GM18517 (cell line): ENCODE measurements at regions not wholly inside any gene's neighbourhood (a gene's known extent, or its start where the extent isn't known, plus 50 kb on each side); places are given as distances from the start of the nearest gene placed in this dataset.
A peak's percentile ranks its signal among the peaks of the same experiment; 100 is the strongest.

ENCODE experiments used
- ATAC-seq: cut with Tn5 transposase; IDR thresholded peaks from one replicate; pipeline ENCODE4 v1.9.1; 2021; ENCODE audit warnings: mild to moderate bottlenecking, moderate library complexity; ENCODE audit not compliant: unreplicated experiment

GRCh38 chr3:103926936-103927335, 1439.8 kb upstream of the ALCAM start:
- no peak for ATAC-seq

GRCh38 chr3:103927896-103928295, 1438.8 kb upstream of the ALCAM start:
- ATAC-seq: no peak

GRCh38 chr3:103937094-103937493, 1429.6 kb upstream of the ALCAM start:
- ATAC-seq: no peak

- no peak for ATAC-seq
Observed at GRCh38 chr3:103947062-103947461, 1419.6 kb upstream of the ALCAM start.

- ATAC-seq: no peak
Observed at GRCh38 chr3:103949693-103950092, 1417.0 kb upstream of the ALCAM start.

- ATAC-seq: no peak
Observed at GRCh38 chr3:103950676-103951075, 1416.0 kb upstream of the ALCAM start.

GRCh38 chr3:103953796-103954195, 1412.9 kb upstream of the ALCAM start:
- no peak for ATAC-seq

GRCh38 chr3:103960819-103961218, 1405.9 kb upstream of the ALCAM start:
- ATAC-seq: no peak

GRCh38 chr3:103963599-103963998, 1403.1 kb upstream of the ALCAM start:
- no peak for ATAC-seq

GRCh38 chr3:103965764-103966163, 1400.9 kb upstream of the ALCAM start:
- no peak for ATAC-seq

GRCh38 chr3:103966749-103967148, 1400.0 kb upstream of the ALCAM start:
- ATAC-seq: no peak

- ATAC-seq: peak; percentile 76
Observed at GRCh38 chr3:103968131-103968530, 1398.6 kb upstream of the ALCAM start.

- ATAC-seq: peak; percentile 92
Observed at GRCh38 chr3:103968751-103969150, 1398.0 kb upstream of the ALCAM start.

- ATAC-seq: peak; percentile 96
Observed at GRCh38 chr3:103976931-103977339, 1389.8 kb upstream of the ALCAM start.

GRCh38 chr3:103977417-103977816, 1389.3 kb upstream of the ALCAM start:
- peak; percentile 38 for ATAC-seq

GRCh38 chr3:103991461-103992115, 1375.1 kb upstream of the ALCAM start:
- no peak for ATAC-seq

- ATAC-seq: no peak
Observed at GRCh38 chr3:103992469-103992868, 1374.2 kb upstream of the ALCAM start.

- ATAC-seq: no peak
Observed at GRCh38 chr3:104004956-104005355, 1361.8 kb upstream of the ALCAM start.

- no peak for ATAC-seq
Observed at GRCh38 chr3:104005815-104006214, 1360.9 kb upstream of the ALCAM start.

- ATAC-seq: no peak
Observed at GRCh38 chr3:104018541-104018940, 1348.2 kb upstream of the ALCAM start.

- ATAC-seq: no peak
Observed at GRCh38 chr3:104031598-104031997, 1335.1 kb upstream of the ALCAM start.

GRCh38 chr3:104032283-104032682, 1334.4 kb upstream of the ALCAM start:
- no peak for ATAC-seq

- peak; percentile 84 for ATAC-seq
Observed at GRCh38 chr3:104040896-104041295, 1325.8 kb upstream of the ALCAM start.
